PFSK-1 (cell line): ENCODE measurements at regions not wholly inside any gene's neighbourhood (a gene's known extent, or its start where the extent isn't known, plus 50 kb on each side); places are given as distances from the start of the nearest gene placed in this dataset.

Experiments
- FOXP2 ChIP-seq: optimal IDR thresholded peaks from 2 replicates; pipeline ENCODE3; 2011; ENCODE audit warnings: borderline replicate concordance, control low read depth, inconsistent platforms; ENCODE audit not compliant: insufficient read depth; ENCODE audit errors: extremely low read length, extremely low read depth
- POLR2AphosphoS5 ChIP-seq: IDR thresholded peaks from 2 replicates; pipeline ENCODE4 v1.6.1; 2012; ENCODE audit warnings: low read depth, mild to moderate bottlenecking, control low read depth, low read length, moderate library complexity
- REST ChIP-seq, 2 experiments: IDR thresholded peaks; 2 replicates each; pipeline versions ENCODE4 v1.6.1 to v1.8.0; 2011 to 2012; ENCODE audit warnings: low read depth in 2 of 2, low read length in 2 of 2, control low read depth in 1 of 2, inconsistent platforms in 1 of 2, mild to moderate bottlenecking in 1 of 2, moderate library complexity in 1 of 2; ENCODE audit not compliant: insufficient read depth in 1 of 2
- SIN3A ChIP-seq: IDR thresholded peaks from 2 replicates; pipeline ENCODE4 v1.6.1; 2012; ENCODE audit warnings: mild to moderate bottlenecking, low read length, moderate library complexity, borderline replicate concordance; ENCODE audit not compliant: insufficient read depth
- TAF1 ChIP-seq: IDR thresholded peaks from 2 replicates; pipeline ENCODE4 v1.6.1; 2012; ENCODE audit warnings: low read length, control low read depth, borderline replicate concordance; ENCODE audit not compliant: insufficient read depth

DNA sequence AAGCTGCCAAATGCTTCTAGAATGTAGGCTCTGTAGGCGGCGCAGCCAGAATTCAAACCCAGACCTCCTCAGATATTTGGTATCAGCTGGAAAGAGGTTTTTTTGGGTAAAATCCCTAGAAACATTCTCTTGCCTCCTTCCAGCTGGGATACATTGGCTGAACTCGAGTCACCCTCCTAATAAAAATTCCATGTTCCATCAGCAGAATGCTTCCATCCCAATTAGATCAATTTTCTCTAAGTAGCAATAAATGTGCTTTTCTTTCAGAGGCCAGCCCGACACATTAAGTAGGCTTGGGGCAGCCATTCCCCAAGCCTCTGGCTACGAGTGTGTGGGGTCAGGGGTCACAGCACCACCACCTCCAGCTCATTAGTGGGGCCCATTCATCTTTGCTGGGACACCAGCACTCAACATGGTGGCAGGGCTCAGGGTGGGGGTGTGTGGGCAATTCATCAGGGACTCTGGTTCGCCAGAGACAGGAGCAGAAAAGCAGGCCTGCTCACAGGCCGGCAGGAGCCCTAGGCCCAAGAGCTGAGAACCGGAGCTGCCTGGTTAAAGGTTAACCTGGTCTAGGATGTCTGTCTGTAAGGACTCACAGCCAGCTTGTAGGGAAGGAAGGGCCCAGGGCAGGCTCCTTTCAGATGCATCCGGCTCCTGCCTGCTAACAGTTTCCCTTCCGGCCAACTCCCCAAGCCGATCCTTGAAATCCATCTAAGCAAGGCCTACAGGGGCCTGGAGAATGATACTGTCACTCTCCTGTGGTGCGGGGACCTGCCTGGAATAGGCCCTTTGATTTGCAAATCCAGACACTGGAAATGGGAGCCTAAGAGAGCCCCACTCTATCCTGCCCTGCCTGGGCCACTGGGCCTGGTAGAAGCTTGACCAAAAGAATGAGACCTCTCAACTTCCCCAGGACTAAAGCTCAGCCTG, 159.1 kb upstream of the TOP1 start:
- no peak for TF ChIP-seq POLR2AphosphoS5
- no peak for TF ChIP-seq REST (IDR thresholded peaks at IDR 0.05; ENCODE audit: insufficient read depth in 1 of 2, low read depth in 2 of 2, low read length in 2 of 2)
- no peak for TF ChIP-seq FOXP2
- no peak for TF ChIP-seq TAF1
- TF ChIP-seq SIN3A: no peak
